HG02623 (cell line): ENCODE measurements at regions not wholly inside any gene's neighbourhood (a gene's known extent, or its start where the extent isn't known, plus 50 kb on each side); places are given as distances from the start of the nearest gene placed in this dataset.
"Not testable (repeated sequence)": the region's sequence is repeated elsewhere in the genome, so short reads cannot be mapped to it uniquely, and the experiment has no call there.

Experiments
- ATAC-seq: cut with Tn5 transposase; IDR thresholded peaks from one replicate; pipeline ENCODE4 v1.9.1; 2021; ENCODE audit warnings: moderate library complexity; ENCODE audit not compliant: unreplicated experiment

DNA sequence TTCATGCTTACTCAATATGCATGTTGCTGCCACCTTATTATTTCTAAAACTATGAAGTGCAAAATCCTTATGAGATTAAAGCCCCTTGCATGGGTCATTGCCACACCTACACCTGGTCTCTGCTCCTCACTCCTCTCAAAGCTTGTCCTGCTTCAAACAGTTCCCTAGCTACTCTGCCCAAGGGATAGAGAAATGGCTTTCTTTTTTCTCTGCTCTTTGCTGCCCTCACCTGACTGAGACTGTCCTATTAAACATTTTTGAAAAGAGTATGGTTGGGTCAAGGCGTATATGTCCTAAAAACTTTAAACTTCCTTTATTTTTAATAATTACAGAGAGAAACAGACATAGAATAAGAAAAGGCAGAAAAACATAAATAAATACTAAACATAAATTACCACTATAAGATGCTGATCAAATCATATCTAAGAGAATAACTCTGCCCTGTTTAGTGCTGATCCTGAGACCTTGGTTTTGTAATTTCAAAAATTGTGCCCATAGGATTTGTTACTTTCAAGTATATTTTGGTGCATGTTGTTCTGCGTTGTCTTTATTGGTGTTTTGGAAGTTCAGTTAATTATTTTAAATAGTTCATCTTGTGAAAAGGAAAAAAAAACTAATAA lies 704.9 kb upstream of the PABPC4L start:
- ATAC-seq: no peak

DNA sequence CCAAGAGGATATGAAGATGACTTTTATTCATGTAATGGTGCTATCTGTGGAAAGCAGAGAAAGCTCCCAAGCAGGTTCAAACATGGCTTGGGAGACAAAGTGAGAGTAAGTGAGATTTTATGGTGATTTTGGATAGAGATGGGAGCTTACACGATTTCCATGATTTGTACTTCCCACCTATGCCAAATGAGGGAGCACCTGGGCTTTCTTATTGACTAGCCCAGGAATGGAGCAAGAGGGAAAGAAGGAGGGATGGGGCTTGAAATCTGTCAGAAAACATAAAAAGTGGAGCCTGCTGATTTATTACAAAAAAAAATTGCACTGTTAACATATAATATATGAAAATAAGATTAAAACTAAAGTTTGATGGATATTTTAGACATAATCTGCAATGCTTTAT lies 703.5 kb upstream of the PABPC4L start:
- ATAC-seq: no peak

DNA sequence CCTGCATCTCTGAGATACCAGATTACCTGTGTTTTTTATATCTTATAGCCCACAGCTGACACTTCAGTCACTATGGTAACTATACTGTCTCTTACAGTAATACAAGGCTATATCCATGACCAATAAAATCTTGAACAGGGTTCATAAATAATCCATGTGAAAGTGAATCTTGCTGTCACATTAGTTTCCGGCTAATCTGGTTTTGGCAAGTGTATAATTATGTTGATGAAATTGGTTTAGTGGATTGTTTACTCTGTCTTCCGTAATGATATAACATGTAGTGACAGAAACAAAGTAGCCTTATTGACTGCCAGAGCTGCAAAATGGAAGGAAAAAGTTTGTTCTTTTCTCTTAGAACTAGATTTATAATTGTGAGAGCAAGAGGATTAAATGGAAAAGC lies 686.6 kb upstream of the PABPC4L start:
- no peak for ATAC-seq

DNA sequence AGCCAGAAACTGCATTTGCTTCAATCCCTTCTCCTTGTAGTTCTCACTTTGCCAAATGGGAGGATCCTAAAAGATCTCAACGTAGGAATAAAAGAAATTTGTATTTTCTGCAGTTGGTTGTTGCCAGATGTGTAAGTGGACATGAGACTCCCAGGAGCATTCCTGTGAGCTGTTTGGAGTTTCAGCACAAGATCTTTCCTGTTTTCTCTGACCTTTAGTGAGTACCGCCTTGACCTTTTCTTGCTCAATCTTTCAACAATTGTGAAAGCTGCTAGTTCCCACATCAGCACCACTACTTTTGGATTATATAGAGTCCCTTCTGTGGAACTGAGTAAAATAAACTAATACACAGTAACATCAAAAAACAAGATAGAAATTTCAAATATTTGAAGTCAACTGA lies 683.8 kb upstream of the PABPC4L start:
- ATAC-seq: no peak

DNA sequence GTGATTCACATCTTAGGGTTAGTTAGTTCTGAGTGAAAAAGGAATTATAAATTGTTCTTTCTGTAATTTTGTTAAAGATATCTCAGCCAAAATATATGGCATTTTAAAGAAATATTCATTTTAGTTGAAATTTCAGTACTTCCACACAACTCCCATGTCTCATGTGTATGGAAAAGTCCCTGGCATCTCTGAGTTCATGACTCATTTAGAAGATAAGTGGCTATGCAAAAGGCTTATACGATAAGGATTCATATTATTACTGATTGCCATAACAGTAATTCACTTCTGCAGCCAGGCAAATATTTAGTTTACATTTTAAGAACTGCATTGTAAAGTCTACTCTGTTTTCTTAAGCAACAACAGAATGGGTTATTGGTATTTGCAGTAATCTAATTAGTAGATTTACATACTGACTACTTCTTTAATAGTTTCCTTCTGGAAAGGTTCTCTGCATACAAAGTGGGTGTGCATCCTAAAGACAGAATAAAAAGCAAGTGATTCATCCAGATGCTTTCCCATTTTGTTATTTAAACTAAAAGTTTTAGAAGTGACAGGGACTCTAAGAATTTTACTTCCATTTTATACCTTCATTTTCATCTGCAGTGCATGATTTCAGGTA lies 682.4 kb upstream of the PABPC4L start:
- no peak for ATAC-seq

DNA sequence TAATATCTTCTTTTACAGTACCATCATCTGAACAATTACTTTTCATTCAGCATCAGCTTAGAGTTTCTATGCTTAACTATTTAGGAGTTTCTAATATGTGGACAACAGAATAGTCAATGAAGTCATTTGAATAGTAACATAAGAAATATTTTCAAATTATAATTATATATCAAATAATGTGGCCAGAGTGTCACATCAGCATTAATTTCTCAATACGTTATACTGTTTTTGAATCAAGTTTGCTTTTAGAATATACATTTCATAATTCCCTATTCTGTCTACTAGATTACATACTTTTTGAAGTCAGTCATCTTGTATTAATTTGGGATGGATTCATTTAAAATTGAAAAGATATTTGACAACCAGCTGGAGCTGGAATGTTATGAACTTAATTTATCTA lies 677.4 kb upstream of the PABPC4L start:
- ATAC-seq: no peak

DNA sequence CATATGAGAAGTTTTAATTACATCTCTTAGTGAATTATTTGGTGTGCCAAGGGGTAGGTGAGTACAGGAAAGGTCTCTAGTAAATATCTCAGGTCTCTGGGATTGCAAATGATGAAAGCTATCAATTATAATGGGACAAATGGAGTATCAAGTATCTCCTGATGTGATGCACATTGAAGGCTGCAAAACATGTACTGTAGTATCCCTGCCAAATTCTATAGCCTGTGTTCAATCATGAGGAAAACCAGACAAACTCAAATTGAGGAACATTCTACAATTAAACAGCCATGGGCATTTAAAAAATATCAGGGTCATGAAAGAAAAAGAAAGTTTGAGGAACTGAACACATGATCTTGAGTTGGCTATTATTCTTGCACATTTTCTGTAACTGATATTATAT lies 665.4 kb upstream of the PABPC4L start:
- ATAC-seq: no peak

DNA sequence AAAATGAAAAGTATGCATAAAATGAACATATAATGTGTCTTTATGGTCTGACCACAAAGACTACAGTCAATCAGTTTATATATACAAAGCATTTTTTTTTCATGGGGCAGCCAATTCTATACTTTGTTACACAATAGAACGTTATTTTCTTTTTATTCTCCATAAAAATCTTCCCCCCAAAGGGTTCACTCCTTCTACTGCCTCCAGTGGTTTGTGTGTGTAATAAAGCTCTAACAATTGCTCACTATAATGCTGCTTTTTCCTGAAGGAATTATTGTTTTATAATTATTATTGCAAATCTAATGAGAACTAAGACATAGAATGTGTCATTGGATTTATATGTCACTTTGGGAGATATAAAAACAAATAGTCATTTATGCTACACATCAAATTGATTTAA lies 664.1 kb upstream of the PABPC4L start:
- ATAC-seq: no peak

DNA sequence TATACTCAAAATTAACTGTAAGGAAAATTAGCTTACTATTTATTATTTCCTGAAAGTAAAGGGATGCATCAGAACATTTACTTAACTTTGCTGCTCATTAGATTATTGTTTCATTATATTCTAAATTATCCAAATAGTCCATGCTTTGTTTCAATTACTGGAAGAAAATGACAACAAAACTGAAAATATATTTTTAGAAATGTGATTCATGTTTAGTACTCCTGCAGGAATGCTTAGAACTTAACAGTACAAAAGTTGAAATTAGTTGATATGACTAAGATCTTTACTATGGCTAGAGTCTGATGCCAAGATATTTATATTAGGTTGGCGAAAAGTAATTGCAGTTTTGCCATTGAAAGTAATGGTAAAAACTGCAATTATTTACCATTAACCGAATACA lies 660.5 kb upstream of the PABPC4L start:
- ATAC-seq: no peak

DNA sequence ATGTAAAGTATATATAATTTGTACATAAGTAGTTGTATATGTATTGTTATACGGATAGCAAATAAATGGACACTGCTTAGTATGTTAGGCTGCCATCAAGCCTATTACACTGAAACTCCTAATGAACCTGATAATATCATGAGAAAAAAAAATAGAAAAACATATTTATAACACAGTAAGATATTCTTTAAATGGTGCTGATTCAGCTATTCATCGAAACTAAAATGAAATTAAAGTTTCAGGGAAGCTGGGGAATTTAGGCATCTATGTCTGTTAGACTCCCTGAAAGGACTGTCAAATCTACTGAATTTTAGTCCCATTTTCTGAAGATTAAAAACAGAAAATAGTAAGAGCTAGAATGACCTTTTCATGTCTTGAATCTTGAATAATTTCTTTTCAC lies 647.1 kb upstream of the PABPC4L start:
- no peak for ATAC-seq

DNA sequence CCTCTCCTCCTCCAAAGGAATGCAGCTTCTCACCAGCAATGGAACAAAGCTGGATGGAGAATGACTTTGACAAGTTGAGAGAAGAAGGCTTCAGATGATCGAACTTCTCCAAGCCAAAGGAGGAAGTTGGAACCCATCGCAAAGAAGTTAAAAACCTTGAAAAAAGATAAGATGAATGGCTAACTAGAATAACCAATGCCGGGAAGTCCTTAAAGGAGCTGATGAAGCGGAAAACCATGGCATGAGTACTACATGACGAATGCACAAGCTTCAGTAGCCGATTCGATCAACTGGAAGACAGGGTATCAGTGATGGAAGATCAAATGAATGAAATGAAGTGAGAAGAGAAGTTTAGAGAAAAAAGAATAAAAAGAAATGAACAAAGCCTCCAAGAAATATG lies 629.2 kb upstream of the PABPC4L start:
- not testable (repeated sequence) for ATAC-seq

DNA sequence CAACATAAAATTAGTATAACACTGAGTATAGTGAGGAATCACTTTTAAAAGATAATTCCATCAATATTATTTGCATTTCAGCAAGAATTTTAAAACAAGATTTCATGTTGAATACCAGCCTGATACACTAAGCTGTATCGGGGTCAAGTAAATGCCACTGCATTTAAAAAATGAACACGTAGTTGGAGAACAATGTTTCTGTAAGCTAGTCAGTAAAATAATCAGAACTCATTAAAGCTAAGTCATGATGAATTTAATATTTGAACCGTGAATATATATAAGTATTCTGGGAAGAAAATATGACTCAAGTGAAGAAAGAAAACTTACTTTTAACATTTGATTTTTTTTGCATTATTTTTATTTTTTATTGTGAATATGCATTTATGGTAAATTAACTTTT lies 611.0 kb upstream of the PABPC4L start:
- ATAC-seq: no peak

DNA sequence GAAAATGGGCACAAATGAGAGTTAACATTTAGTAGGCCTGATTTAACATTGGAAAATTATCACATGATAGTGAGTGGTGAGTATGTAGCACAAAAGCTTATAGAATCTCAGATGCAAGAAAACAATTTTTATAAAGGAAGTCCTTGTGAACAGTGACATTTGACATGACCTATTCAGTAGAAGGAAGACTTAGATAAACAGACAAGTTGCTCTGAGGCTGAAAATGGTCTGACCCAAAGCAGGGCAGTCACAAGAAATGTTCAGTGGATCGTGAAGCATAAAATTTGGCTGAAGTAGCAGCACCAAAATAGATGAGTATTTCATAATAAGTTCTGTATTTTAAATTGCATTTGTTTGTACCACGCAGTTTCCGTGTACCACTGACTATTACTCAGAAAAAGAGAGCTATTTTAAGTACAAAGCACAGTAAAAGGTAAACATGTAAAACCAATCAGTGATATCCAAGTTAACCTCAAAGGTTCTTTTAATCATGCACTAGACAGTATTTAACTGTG lies 605.7 kb upstream of the PABPC4L start:
- no peak for ATAC-seq

DNA sequence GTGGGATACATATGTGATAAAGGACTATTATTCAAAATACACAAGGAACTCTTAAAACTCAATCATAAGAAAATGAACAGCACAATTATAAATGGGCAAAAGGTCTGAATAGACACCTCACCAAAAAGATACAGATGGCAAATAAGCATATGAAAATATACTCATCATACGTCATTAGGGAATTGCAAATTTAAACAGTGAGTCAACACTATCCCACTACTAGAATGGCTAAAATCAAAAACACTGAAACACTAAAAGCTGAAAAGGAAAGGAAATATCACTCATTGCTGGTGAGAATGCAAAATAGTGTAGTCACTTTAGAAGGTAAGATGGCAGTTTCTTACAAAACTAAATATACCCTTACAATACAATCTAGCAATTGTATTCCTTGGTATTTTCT lies 597.0 kb upstream of the PABPC4L start:
- ATAC-seq: no peak

DNA sequence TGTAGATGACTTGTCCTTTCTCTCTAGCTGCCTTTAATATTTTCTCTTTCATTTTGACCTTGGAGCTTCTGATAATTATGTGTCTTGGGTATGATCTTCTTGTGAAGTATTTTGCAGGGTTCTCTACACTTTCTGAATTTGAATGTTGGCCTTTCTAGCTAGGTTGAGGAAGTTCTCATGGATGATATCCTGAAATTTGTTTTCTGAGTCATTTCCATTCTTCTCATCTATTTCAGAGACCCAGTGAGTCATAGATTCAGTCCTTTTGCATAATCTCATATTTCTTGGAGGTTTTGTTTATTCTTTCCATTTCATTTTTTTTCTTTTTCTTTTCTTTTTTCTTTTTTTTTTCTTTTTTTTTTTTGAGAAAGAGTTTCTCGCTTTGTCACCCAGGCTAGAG lies 585.7 kb upstream of the PABPC4L start:
- ATAC-seq: no peak

DNA sequence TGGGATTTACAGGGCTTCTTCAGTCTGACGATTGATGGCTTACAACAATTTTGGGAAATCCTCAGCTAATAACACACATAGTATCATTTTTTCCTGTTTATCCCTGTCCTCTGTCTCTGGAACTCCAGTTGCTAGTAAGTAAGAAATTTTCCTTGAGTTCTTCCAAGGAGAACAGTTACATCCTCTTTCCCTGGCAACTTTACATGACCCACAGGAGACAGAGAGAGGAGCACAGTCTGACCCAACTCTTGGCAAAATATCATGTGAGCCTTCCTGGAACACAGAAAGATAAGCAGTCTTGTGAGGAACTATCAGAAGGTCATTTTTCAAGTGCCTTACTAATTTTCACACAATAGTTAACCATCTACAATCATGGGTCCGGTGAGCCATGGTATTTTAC lies 578.7 kb upstream of the PABPC4L start:
- ATAC-seq: no peak

DNA sequence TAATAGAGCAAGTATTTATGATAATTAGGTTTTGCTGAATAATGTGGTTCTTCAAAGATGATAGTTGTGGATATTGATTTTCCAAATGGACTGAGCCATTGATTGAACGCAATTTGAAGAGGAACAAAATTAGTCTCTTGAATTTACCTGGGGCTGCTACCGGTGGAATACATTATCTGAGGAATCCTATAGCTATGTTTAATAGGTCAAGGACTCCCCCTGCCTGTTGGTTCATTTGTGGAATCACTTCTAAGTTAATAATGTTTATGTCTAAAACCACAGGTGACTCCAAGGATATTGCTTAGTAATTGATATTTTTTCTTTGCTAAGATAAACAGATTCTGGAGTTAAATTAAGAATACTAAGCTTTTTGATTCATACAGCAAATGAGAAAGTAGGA lies 576.0 kb upstream of the PABPC4L start:
- no peak for ATAC-seq

DNA sequence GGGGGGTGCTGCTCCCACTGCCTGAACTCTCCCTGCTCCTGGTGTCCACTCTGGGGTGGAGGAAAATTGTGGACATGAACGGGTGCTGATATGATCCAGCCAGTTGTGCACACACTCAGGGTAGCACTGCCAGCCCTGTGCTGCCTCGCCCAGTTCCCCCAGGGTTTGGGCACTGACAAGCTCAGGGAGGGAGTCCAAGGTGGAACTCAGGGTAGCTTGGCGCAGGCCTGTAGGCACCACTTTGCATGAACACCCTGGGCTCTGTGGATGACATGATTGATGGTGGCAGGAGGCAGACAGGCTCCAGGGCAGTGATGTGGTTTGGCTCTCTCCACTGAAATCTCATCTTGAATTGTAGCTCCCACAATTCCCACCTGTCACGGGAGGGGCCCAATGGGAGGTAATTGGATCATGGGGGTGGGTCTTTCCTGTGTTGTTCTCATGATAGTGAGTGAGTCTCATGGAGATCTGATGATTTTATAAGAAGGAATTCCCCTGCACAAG lies 572.0 kb upstream of the PABPC4L start:
- no peak for ATAC-seq

DNA sequence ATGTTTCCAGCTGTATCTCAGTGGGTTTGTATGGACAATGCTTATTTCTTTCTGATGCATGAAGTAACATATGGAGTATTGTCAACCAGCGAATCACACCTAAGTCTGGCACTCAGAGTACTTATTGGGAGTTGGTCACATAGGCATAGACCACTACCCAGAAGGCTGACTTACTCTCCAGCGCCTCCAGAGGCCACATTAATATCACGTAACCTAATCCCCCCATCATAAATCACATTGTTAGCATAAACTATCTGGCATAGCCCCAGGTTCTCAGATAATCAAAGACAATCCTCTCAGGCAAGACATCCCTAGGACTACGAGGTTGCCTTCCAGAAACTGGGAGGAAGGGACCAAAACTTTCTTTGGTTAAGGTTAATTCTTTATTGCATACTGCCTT lies 560.5 kb upstream of the PABPC4L start:
- no peak for ATAC-seq

DNA sequence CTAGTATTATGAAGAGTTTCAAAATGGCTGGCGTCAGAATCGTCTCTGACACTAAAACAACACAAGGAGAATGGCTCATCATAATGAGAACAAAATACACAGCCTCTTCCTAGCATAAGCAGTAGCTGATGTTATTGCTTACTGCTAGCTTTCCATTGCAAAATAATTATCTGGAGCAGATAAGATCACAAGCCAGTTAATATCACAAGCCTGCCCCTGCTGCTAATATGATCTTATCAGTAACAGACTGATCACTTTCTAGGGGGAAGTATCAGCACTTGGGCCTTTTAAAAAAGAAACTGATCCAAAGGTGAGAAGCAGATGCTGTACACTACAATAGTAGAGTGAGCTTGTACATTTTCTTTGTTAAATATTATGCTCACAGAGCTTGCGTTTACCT lies 554.8 kb upstream of the PABPC4L start:
- ATAC-seq: no peak

DNA sequence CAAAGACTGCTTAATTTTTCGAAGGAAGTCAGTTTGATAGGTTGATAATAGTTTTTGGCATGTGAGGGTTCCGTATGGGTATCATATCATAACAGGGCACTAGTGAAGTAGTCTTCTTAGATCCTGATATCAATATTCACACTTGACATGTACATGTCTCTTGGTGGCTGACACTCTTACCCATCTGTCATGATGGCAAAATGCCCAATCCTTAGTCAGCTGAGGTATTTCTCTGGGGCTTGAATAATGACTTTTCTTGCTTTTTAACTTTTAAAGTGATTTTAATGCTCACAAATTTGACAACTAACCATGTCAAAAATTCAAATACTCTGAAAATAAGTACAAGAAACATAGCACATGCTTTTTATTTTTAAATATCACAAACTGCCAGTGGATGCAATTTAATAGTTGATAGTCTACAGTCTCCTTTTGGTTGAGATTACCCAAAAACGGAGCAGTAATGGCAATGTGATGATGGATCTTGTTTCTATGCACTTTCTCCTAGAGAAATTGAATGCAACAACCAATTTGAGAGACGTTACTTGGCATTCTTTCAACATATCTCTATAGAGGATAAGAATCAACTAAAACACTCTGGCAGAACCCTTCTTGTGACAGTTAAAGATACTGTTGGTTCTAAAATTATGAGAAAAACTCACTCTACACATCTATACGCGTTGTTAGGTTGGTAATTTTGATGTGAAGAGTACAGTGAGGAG lies 552.9 kb upstream of the PABPC4L start:
- ATAC-seq: no peak

DNA sequence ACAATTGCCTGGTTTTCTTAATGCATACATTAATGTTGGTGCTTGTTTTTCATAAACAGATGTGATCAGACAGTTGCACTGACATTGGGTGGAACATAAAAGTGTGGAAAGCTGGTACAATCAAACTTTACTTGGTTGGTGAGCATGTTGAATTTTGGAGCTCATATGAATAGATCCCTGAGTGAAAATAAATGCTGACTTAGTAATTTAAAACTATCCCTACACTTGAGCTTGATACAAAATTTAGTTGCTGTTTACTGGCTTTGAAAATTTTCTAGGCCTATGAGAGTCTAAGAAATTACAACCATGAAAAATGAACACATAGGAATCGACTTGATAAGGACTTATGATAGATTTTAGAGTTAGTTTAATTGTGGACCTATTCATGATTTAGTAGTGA lies 551.8 kb upstream of the PABPC4L start:
- ATAC-seq: no peak
